Naive thymus-derived CD4-positive, alpha-beta T cell (primary cell): ENCODE measurements at regions not wholly inside any gene's neighbourhood (a gene's known extent, or its start where the extent isn't known, plus 50 kb on each side); places are given as distances from the start of the nearest gene placed in this dataset.
"Not testable (repeated sequence)": the region's sequence is repeated elsewhere in the genome, so short reads cannot be mapped to it uniquely, and the experiment has no call there.

Experiments used
- ATAC-seq: fragments of 150-1000 bp; cut with Tn5 transposase; 2 replicates; pipeline ENCODE4 v1.10.0; 2021; ENCODE audit warnings: mild to moderate bottlenecking, moderate library complexity
- CTCF ChIA-PET: fragments of 350-600 bp; sonication (Branson Sonifier 250); formaldehyde crosslinking; loops from one replicate; lab custom pipeline; 2021; ENCODE audit warnings: antibody characterized with exemption; lab: Charles Lee
- POLR2A ChIA-PET: fragments of 350-600 bp; sonication (Branson Sonifier 250); formaldehyde crosslinking; loops from one replicate; lab custom pipeline; 2021; ENCODE audit warnings: antibody characterized with exemption, inconsistent platforms; lab: Charles Lee
- DNase-seq, 9 donors: peaks; one replicate each; pipeline versions ENCODE4 v3.0.0 to v3.0.0-alpha.2; 2020 to 2022; ENCODE audit warnings: mixed read lengths in 1 of 9
- H3K27ac ChIP-seq: one replicate; pipeline ENCODE4 v1.7.0; 2013; ENCODE audit warnings: mild to moderate bottlenecking, low read depth, low read length, moderate library complexity
- H3K27me3 ChIP-seq, 2 donors: one replicate each; pipeline ENCODE4 v1.7.0; 2013; ENCODE audit warnings: low read length in 2 of 2, mild to moderate bottlenecking in 2 of 2, moderate library complexity in 2 of 2; ENCODE audit not compliant: control insufficient read depth in 2 of 2, insufficient read depth in 2 of 2
- H3K36me3 ChIP-seq, 3 experiments: 1 replicate in 2 of 3; 2 replicates in 1 of 3; pipeline ENCODE4 v1.7.0; 2013; ENCODE audit warnings: low read length in 3 of 3, mild to moderate bottlenecking in 3 of 3, moderate library complexity in 1 of 3; ENCODE audit not compliant: insufficient read depth in 3 of 3, control insufficient read depth in 2 of 3
- H3K4me1 ChIP-seq, 2 donors: one replicate each; pipeline ENCODE4 v1.7.0; 2013; ENCODE audit warnings: low read length in 2 of 2, mild to moderate bottlenecking in 2 of 2, moderate library complexity in 1 of 2; ENCODE audit not compliant: control insufficient read depth in 2 of 2, insufficient read depth in 2 of 2
- H3K4me3 ChIP-seq: 2 replicates; pipeline ENCODE4 v1.7.0; 2013; ENCODE audit warnings: mild to moderate bottlenecking, low read length
- H3K9me3 ChIP-seq, 3 experiments: 1 replicate in 2 of 3; 2 replicates in 1 of 3; pipeline ENCODE4 v1.7.0; 2013; ENCODE audit warnings: low read length in 3 of 3; ENCODE audit not compliant: control insufficient read depth in 2 of 3
- H3K27ac Mint-ChIP-seq, 9 donors: one replicate each; pipeline ENCODE4 v1.8.0; 2020 to 2022; ENCODE audit warnings: mixed read lengths in 9 of 9, mild to moderate bottlenecking in 8 of 9, moderate library complexity in 5 of 9, inconsistent platforms in 2 of 9
- H3K27me3 Mint-ChIP-seq, 5 donors: one replicate each; pipeline ENCODE4 v1.8.0; 2021 to 2022; ENCODE audit warnings: mixed read lengths in 5 of 5, mild to moderate bottlenecking in 1 of 5
- H3K36me3 Mint-ChIP-seq, 5 donors: one replicate each; pipeline ENCODE4 v1.8.0; 2020 to 2022; ENCODE audit warnings: mixed read lengths in 5 of 5, mild to moderate bottlenecking in 3 of 5, inconsistent platforms in 1 of 5
- H3K4me1 Mint-ChIP-seq, 7 donors: one replicate each; pipeline ENCODE4 v1.8.0; 2020 to 2022; ENCODE audit warnings: mixed read lengths in 7 of 7, mild to moderate bottlenecking in 3 of 7, inconsistent platforms in 1 of 7
- H3K4me3 Mint-ChIP-seq, 10 donors: one replicate each; pipeline ENCODE4 v1.8.0; 2020 to 2022; ENCODE audit warnings: mild to moderate bottlenecking in 10 of 10, mixed read lengths in 10 of 10, moderate library complexity in 6 of 10, inconsistent platforms in 2 of 10
- H3K9me3 Mint-ChIP-seq, 11 donors: one replicate each; pipeline ENCODE4 v1.8.0; 2020 to 2022; ENCODE audit warnings: mixed read lengths in 11 of 11, mild to moderate bottlenecking in 4 of 11, inconsistent platforms in 1 of 11, moderate library complexity in 1 of 11
- intact Hi-C, 2 donors: fragments of 100-400 bp; cut with micrococcal nuclease; formaldehyde crosslinking; loops; one replicate each; pipeline ENCODE4 v1.15.1; 2023

- H3K4me3 Mint-ChIP-seq, ATAC-seq, H3K36me3 Mint-ChIP-seq, CTCF ChIA-PET, DNase-seq, POLR2A ChIA-PET, H3K27ac ChIP-seq, H3K36me3 ChIP-seq, H3K27ac Mint-ChIP-seq, H3K27me3 Mint-ChIP-seq, H3K9me3 ChIP-seq, H3K4me1 Mint-ChIP-seq, intact Hi-C loops, H3K4me3 ChIP-seq, H3K27me3 ChIP-seq, H3K4me1 ChIP-seq: not testable (repeated sequence)
- H3K9me3 Mint-ChIP-seq = peaks cover 3 to 26% (median 8%) of the 10 kb centered on the region in 11 donors
Measured at GRCh38 chr4:79674906-79675305, 266.9 kb upstream of the GK2 start.

- no peaks in the 10 kb centered on the region for H3K27me3 Mint-ChIP-seq
- H3K27ac Mint-ChIP-seq = no peak overlapping the region
- peaks cover 0 to 4% (median 0%) of the 10 kb centered on the region in 5 donors for H3K36me3 Mint-ChIP-seq
- Histone ChIP-seq H3K4me1 (no peaks in the 10 kb centered on the region), H3K27ac (no peak overlapping the region), H3K27me3 (no peaks in the 10 kb centered on the region), H3K4me3 (no peak overlapping the region), H3K36me3 (no peaks in the 10 kb centered on the region), H3K9me3 (no peaks in the 10 kb centered on the region)
- no peak overlapping the region for H3K4me3 Mint-ChIP-seq
- DNase-seq (no peak), ATAC-seq (no peak)
- intact Hi-C loops = no loop called here
- ChIA-PET CTCF (no interaction called here), POLR2A (no interaction called here)
- peaks cover 0 to 34% (median 13%) of the 10 kb centered on the region in 11 donors for H3K9me3 Mint-ChIP-seq
- peaks cover 0 to 2% (median 0%) of the 10 kb centered on the region in 7 donors for H3K4me1 Mint-ChIP-seq
Measured at GRCh38 chr4:79673898-79674297, 265.9 kb upstream of the GK2 start.

GRCh38 chr4:79673377-79673776, 265.3 kb upstream of the GK2 start:
- H3K27me3 ChIP-seq = no peaks in the 10 kb centered on the region
- no peaks in the 10 kb centered on the region for H3K4me1 ChIP-seq
- H3K36me3 Mint-ChIP-seq = peaks cover 0 to 4% (median 0%) of the 10 kb centered on the region in 5 donors
- H3K27ac Mint-ChIP-seq = no peak overlapping the region
- H3K36me3 ChIP-seq = no peaks in the 10 kb centered on the region
- no peak for ATAC-seq
- H3K27ac ChIP-seq = no peak overlapping the region
- H3K9me3 ChIP-seq = no peaks in the 10 kb centered on the region
- DNase-seq = no peak
- intact Hi-C loops = no loop called here
- H3K9me3 Mint-ChIP-seq = peaks cover 0 to 38% (median 17%) of the 10 kb centered on the region in 11 donors
- H3K4me3 ChIP-seq = no peak overlapping the region
- ChIA-PET CTCF (no interaction called here), POLR2A (no interaction called here)
- H3K27me3 Mint-ChIP-seq = no peaks in the 10 kb centered on the region
- H3K4me3 Mint-ChIP-seq = no peak overlapping the region
- H3K4me1 Mint-ChIP-seq = peaks cover 0 to 2% (median 0%) of the 10 kb centered on the region in 7 donors

- CTCF ChIA-PET = no interaction called here
- POLR2A ChIA-PET = no interaction called here
- Histone ChIP-seq H3K4me3 (no peak overlapping the region), H3K9me3 (no peaks in the 10 kb centered on the region), H3K27ac (no peak overlapping the region), H3K27me3 (no peaks in the 10 kb centered on the region), H3K4me1 (no peaks in the 10 kb centered on the region), H3K36me3 (no peaks in the 10 kb centered on the region)
- H3K4me1 Mint-ChIP-seq = no peaks in the 10 kb centered on the region
- no peak for DNase-seq
- no peak overlapping the region for H3K4me3 Mint-ChIP-seq
- intact Hi-C loops = no loop called here
- H3K9me3 Mint-ChIP-seq = peaks cover 0 to 37% (median 17%) of the 10 kb centered on the region in 11 donors
- H3K36me3 Mint-ChIP-seq = peaks cover 0 to 4% (median 0%) of the 10 kb centered on the region in 5 donors
- no peak for ATAC-seq
- no peak overlapping the region for H3K27ac Mint-ChIP-seq
- peaks cover 0 to 2% (median 0%) of the 10 kb centered on the region in 5 donors for H3K27me3 Mint-ChIP-seq
Measured at GRCh38 chr4:79666875-79667274, 258.8 kb upstream of the GK2 start.

GRCh38 chr4:79666112-79666511, 258.1 kb upstream of the GK2 start:
- no peaks in the 10 kb centered on the region for H3K27me3 ChIP-seq
- no peaks in the 10 kb centered on the region for H3K36me3 ChIP-seq
- intact Hi-C loops = no loop called here
- H3K4me3 ChIP-seq = no peak overlapping the region
- no peaks in the 10 kb centered on the region for H3K9me3 ChIP-seq
- Mint-ChIP-seq H3K36me3 (peaks cover 0 to 4% (median 0%) of the 10 kb centered on the region in 5 donors), H3K27ac (no peak overlapping the region), H3K4me3 (no peak overlapping the region), H3K27me3 (peaks cover 0 to 2% (median 0%) of the 10 kb centered on the region in 5 donors), H3K4me1 (no peaks in the 10 kb centered on the region), H3K9me3 (peaks cover 0 to 31% (median 17%) of the 10 kb centered on the region in 11 donors)
- ChIA-PET CTCF (no interaction called here), POLR2A (no interaction called here)
- no peak overlapping the region for H3K27ac ChIP-seq
- ATAC-seq (no peak), DNase-seq (no peak)
- H3K4me1 ChIP-seq = no peaks in the 10 kb centered on the region

GRCh38 chr4:79663865-79664264, 255.8 kb upstream of the GK2 start:
- POLR2A ChIA-PET = no interaction called here
- peaks cover 0 to 2% (median 0%) of the 10 kb centered on the region in 5 donors for H3K27me3 Mint-ChIP-seq
- no peak overlapping the region for H3K4me3 Mint-ChIP-seq
- no peaks in the 10 kb centered on the region for H3K36me3 ChIP-seq
- H3K27ac Mint-ChIP-seq = no peak overlapping the region
- peaks cover 0 to 20% (median 10%) of the 10 kb centered on the region in 11 donors for H3K9me3 Mint-ChIP-seq
- no peak overlapping the region for H3K4me3 ChIP-seq
- no peaks in the 10 kb centered on the region for H3K9me3 ChIP-seq
- no peaks in the 10 kb centered on the region for H3K27me3 ChIP-seq
- DNase-seq (no peak), ATAC-seq (no peak)
- no peaks in the 10 kb centered on the region for H3K4me1 ChIP-seq
- H3K4me1 Mint-ChIP-seq = no peaks in the 10 kb centered on the region
- CTCF ChIA-PET = interaction anchor here (0.7 kb wide), 1 partner anchor 12 kb away, joined by 3 read pairs; no protein-coding TSS in a partner anchor
- no peaks in the 10 kb centered on the region for H3K36me3 Mint-ChIP-seq
- H3K27ac ChIP-seq = no peak overlapping the region
- intact Hi-C loops = no loop called here

GRCh38 chr4:79663141-79663540, 255.1 kb upstream of the GK2 start:
- Histone ChIP-seq H3K4me3 (no peak overlapping the region), H3K4me1 (no peaks in the 10 kb centered on the region), H3K9me3 (no peaks in the 10 kb centered on the region), H3K27ac (no peak overlapping the region), H3K36me3 (no peaks in the 10 kb centered on the region), H3K27me3 (no peaks in the 10 kb centered on the region)
- ChIA-PET POLR2A (no interaction called here), CTCF (no interaction called here)
- Mint-ChIP-seq H3K4me3 (no peak overlapping the region), H3K4me1 (no peaks in the 10 kb centered on the region), H3K27me3 (peaks cover 0 to 2% (median 0%) of the 10 kb centered on the region in 5 donors), H3K9me3 (peaks cover 0 to 18% (median 7%) of the 10 kb centered on the region in 11 donors), H3K27ac (no peak overlapping the region), H3K36me3 (no peaks in the 10 kb centered on the region)
- ATAC-seq = no peak
- DNase-seq = no peak
- intact Hi-C loops = no loop called here
